NCI-H128 (cell line): ENCODE measurements at regions not wholly inside any gene's neighbourhood (a gene's known extent, or its start where the extent isn't known, plus 50 kb on each side); places are given as distances from the start of the nearest gene placed in this dataset.

ENCODE experiments used
- DNase-seq: peaks from one replicate; lab custom pipeline; 2025; ENCODE audit not compliant: unreplicated experiment; lab: John Stamatoyannopoulos, UW

DNA sequence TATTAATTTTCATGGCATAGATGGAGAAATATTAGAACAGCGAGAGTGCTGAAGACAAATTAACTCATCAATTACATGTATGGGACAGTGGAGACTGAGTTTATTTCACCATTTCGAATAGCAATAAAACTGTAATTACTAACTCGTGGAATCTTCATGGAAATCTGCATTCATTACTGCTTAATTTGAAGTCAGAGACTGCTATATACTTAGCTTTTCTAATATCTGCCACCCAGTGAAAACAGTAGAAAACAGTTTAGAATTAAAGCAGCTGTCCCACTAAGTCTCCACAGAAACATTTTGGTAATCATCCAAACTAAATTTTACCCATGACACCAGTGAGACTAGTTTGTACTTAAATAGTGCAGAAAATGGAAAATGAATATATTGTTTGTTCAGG is 56.8 kb downstream of the IZUMO3 start:
- DNase-seq: no peak

- DNase-seq: no peak
Measured at GRCh38 chr9:24487946-24488345, 57.8 kb downstream of the IZUMO3 start.

- DNase-seq: no peak
Measured at GRCh38 chr9:24487250-24487861, 58.3 kb downstream of the IZUMO3 start.

DNA sequence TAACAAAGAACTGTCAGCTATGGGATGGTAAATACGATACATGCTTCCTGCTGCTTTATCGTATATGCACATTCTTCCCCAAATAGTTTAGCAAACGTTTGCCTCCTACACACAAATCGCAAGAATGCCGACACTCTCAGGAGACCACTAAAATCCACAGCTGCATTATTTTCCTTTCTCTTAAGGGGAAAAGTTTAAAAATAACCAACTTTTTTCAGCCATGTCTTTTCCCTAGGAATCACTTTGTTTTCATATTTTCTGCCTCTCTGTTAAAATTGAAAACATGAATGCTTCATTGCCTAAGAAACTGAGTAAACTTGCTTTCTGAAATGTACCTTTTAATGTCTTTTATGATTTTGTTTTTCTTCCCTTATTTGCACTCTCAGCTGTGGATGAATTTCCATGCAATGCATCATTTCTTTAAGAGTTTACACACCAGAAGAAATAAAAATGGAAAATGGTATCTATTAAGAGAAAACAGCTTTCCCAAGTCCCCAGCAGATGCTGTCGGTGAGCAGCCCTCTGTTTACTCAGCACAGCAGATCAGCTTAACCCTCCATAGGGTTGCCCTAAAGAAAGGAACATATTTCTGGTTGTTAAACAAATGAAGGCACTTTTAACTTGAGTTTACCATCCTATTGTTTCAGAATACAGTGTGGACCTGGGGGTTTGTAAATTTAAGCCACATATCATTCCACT is 66.2 kb downstream of the IZUMO3 start:
- no peak for DNase-seq

DNA sequence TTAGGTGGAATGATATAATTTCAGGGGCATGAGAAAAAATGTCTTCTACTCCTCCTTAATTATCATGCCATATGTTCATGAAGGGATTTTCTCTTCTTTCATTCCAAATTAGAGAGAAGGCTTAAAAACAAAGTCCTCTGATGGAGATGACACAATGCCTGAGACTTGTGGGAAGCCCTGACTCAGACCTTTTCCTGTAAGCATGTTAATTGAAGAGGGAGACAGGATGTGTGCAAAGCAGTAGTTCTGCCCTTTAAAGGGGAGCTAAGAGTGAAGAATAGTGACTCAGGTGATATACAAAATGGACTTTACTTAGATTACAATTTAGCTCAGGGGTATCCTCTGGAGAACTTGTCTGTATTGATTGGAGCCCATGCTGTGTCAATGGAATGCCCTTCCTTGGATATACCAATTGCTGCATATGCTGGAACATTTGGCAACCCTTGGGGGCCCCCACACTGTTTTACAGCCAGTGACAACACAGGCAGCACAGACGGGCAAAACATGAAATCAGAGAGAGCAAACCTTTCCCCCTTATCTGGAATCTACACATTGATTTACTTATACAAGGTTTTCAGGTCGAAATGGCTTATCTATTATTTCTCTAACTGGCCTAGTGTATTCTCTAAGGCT is 81.3 kb downstream of the IZUMO3 start:
- DNase-seq: no peak

DNA sequence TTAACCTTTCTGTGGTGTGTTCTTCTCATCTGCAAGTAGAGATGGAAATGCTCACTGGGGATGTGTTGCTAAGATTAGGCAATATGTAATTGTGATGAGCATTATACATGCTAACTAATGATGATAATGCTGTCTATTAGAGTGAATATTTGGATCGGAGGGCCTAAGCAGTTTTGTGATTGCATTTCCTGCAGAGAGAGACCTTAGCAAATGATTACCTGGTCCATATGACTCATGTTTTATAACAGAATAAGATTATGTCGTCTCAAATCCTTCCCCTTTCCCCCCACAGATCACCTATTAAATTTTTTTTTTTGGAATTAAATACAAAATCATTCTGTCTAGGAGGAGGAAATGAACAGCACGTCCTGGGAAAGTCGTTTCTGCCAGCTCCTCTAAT is 82.7 kb downstream of the IZUMO3 start:
- DNase-seq: no peak

DNA sequence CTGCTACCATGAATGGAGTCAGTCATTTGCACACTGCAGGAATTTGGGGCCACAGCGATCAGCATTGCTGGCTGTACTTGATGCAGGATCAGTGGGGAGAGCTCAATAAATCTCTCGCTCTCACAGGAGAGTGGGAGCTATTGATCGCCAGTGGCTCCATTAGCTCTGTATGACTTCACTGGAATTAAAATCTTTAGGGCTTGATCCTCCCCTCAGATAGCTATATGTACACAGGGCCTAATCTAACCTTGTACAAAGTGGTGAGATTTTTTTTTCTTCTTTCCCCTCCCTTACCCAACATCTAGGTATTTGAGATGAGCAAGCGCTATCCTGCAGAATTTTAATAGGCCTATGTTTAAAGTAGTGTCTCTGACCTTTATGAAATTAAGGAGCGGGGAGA is 84.9 kb downstream of the IZUMO3 start:
- no peak for DNase-seq

DNA sequence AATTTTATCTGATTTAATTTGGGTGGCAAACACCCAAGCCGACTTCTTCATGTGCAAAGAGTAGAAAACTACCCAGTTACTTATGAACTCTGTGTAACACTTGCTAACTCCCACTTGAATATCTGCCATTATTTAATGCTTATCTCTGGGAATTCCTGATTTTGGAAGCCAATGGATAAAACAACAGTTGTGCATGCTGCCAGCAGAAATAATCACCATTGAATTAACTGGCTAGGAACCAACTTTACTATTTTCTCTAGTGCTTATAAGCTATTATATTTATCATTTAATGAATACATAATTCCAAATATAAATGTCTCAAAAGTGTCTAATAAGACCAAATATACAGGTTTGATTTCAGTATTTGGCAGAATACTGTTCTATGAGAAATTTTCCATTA is 85.7 kb downstream of the IZUMO3 start:
- DNase-seq: no peak

- no peak for DNase-seq
Measured at GRCh38 chr9:24451346-24451745, 94.4 kb downstream of the IZUMO3 start.

GRCh38 chr9:24449976-24450375 is 95.7 kb downstream of the IZUMO3 start:
- no peak for DNase-seq

DNA sequence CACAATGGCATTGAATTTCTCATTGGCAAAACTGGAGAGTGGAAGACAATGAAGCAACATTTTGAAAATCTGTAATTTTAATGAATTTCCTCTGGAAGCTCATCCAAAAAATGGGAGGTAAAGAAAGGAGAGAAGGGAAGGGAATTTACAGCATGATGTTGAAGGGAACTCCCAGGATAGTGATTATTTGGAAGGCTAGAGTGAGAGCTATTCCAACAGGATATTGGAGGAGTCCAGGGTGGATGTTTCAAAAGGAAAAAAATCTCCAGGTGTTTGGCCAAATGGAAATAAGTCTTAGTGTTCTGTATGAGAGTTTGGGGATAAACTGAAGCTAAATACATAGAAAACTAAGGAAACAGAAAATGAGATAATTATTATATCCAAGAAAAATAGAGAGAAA is 106.2 kb downstream of the IZUMO3 start:
- no peak for DNase-seq

DNA sequence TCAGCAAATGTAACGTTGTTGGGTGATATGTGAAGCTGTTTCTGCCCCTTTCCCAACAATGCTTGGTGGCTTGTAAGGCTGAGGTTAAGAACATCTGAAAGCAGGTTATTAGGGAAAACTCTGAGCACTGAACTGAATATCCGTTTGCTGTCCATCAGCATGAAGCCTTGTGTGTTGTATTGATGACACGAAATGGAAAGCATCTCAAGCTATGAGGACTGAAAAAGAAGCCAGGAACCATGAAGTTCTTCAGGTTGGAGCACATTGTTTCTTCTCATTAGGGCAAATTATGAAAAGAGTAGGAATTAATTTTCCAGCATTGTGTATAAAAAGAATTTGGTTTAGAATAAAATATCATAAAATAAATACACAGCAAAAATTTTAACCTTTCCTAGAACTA is 106.8 kb downstream of the IZUMO3 start:
- DNase-seq: no peak

DNA sequence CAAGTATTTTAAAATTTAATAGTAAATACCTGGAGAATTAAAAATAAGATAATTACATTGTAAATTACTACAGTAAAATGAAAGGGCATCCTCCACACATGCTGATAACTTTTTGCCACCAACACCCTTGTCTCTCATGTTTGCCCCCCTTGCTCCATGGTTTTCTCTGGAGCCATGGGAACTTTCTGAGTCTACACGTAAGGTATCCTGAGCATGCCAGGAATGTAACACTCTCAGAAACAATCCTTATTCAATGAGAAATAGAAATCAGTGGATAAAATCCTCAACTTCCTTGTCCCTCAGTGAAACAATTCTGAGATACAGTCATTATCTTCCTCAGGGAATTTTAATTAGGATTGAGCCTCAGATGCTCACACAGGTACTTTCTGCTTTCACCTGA is 108.9 kb downstream of the IZUMO3 start:
- no peak for DNase-seq

DNA sequence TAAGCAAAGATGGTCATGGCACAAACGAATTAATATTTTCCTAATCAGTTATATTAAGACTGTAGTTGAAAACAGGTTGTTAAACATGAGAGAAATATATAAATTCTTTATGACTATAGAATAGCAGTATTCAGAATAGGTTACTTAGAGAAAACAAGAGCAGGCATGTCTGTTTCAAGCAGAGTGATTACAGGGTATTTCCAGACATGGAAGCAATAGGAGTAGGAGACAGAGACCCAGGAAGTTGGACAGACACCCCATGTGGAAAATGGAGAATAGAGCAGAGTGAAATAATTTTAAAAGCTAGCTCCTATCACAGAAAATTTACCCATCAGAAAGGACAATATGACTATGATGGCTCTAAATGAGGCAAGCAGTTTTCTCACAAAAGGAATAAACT is 111.5 kb downstream of the IZUMO3 start:
- DNase-seq: no peak

GRCh38 chr9:24416136-24416535 is 129.6 kb downstream of the IZUMO3 start:
- no peak for DNase-seq

- DNase-seq: no peak
Measured at GRCh38 chr9:24413651-24414050, 132.0 kb downstream of the IZUMO3 start.

GRCh38 chr9:24398466-24398865 is 147.2 kb downstream of the IZUMO3 start:
- DNase-seq: no peak

DNA sequence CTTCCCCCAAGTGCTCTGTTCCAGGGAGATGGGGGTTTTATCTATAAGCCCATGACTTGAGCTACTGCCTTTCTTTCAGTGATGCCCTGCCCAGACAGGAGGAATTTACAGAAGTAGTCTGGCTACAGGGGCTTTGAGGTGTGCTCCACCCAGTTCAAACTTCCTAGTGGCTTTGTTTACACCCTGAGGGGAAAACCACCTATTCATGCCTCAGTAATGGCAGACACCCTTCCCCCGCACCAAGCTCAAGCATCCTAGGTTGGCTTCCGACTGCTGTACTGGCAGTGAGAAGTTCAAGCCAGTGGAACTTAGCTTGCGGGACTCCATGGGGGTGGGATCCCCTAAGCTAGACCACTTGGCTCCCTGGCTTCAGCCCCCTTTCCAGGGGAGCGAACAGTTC is 154.6 kb downstream of the IZUMO3 start:
- no peak for DNase-seq

GRCh38 chr9:24385077-24385476 is 160.6 kb downstream of the IZUMO3 start:
- no peak for DNase-seq

DNA sequence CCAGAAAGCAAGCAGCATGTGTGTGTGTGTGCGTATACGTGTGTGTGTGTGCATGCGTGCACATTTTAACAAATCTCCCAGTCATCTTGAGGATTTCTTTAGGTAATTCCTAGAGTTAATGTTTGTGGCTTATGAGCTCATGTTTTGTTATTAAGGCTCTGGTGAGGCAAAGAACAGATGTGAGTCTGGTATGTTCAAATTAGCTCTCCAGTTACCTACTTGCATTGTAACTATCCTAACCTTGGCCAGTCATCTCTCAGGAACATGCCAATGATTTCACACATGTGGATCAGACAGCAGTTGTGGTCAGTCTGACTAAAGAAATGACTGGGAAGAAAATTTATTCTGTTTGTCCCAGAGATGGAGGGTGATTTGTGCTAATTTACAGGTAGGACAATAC is 163.1 kb downstream of the IZUMO3 start:
- DNase-seq: no peak

GRCh38 chr9:24381205-24381604 is 164.5 kb downstream of the IZUMO3 start:
- DNase-seq: no peak

DNA sequence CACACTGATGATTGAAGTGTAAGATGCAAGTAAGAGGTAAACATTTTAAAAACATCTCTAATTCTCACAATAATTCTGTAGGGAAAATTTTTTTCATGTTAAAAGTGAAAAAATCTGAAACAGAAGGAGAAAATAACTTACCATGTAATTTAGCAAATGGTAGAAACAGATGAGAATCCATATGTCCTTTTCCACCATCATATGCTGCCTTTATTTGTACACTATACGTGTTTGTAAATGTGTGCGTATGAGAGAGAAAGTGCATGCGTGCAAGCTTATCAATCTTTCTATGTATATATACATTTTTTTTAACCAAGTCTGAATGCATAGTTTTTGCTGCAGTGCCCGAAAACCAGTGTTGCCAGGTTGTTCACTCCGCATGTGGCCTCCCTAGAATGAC is 186.7 kb downstream of the IZUMO3 start:
- no peak for DNase-seq

GRCh38 chr9:24351973-24352372 is 193.7 kb downstream of the IZUMO3 start:
- no peak for DNase-seq
